T-cell (primary cell): ENCODE measurements at regions not wholly inside any gene's neighbourhood (a gene's known extent, or its start where the extent isn't known, plus 50 kb on each side); places are given as distances from the start of the nearest gene placed in this dataset.

ENCODE experiments used
- ATAC-seq, 4 experiments: fragments of 200-7000 bp in 3 of 4; fragments of 150-1000 bp in 1 of 4; cut with Tn5 transposase; replicated peaks in 1 of 4; 1 replicate in 3 of 4; 2 replicates in 1 of 4; pipeline ENCODE4 v1.10.0; 2021; ENCODE audit warnings: moderate library complexity in 3 of 4, mild to moderate bottlenecking in 2 of 4, moderate number of reproducible peaks in 1 of 4
- CTCF ChIA-PET, 2 donors: fragments of 300-600 bp; sonication (Branson Sonifier 250); formaldehyde crosslinking; loops; one replicate each; lab custom pipeline; 2022; ENCODE audit warnings: antibody characterized with exemption in 2 of 2; lab: Charles Lee
- POLR2A ChIA-PET, 2 donors: fragments of 300-600 bp; sonication (Branson Sonifier 250); formaldehyde crosslinking; loops; one replicate each; lab custom pipeline; 2022; ENCODE audit warnings: antibody characterized with exemption in 2 of 2; lab: Charles Lee
- DNase-seq, 35 experiments: peaks; one replicate each; pipeline versions ENCODE4 v3.0.0 to v3.0.0-alpha.2; 2013 to 2023
- H3K27ac ChIP-seq: one replicate; pipeline ENCODE4 v1.5.1; 2013; ENCODE audit warnings: low read length
- H3K27me3 ChIP-seq, 2 experiments: replicated peaks in 1 of 2; 1 replicate in 1 of 2; 2 replicates in 1 of 2; pipeline versions ENCODE4 v1.6.1 to v1.7.0; 2013; ENCODE audit warnings: low read length in 1 of 2, mixed read lengths in 1 of 2; ENCODE audit not compliant: control insufficient read depth in 2 of 2, insufficient read depth in 2 of 2; ENCODE audit errors: extremely low read depth in 1 of 2
- H3K36me3 ChIP-seq, 2 donors: 1 replicate in 1 of 2; 2 replicates in 1 of 2; pipeline versions ENCODE4 v1.6.1 to v1.7.0; 2013; ENCODE audit warnings: low read length in 1 of 2; ENCODE audit not compliant: control insufficient read depth in 2 of 2, insufficient read depth in 1 of 2; ENCODE audit errors: extremely low read depth in 1 of 2
- H3K4me1 ChIP-seq, 2 experiments: 1 replicate in 1 of 2; 2 replicates in 1 of 2; pipeline versions ENCODE4 v1.6.1 to v1.7.0; 2013; ENCODE audit warnings: low read length in 2 of 2, mixed read lengths in 1 of 2; ENCODE audit not compliant: insufficient read depth in 2 of 2, control insufficient read depth in 1 of 2; ENCODE audit errors: extremely low read depth in 1 of 2
- H3K4me3 ChIP-seq, 2 donors: 1 replicate in 1 of 2; 2 replicates in 1 of 2; pipeline versions ENCODE4 v1.5.1 to v1.7.0; 2013; ENCODE audit warnings: mild to moderate bottlenecking in 2 of 2, low read length in 1 of 2, moderate library complexity in 1 of 2; ENCODE audit not compliant: control insufficient read depth in 1 of 2; ENCODE audit errors: extremely low read depth in 1 of 2
- H3K9me3 ChIP-seq: 2 replicates; pipeline ENCODE4 v1.7.0; 2013
- H3K27ac Mint-ChIP-seq, 2 donors: one replicate each; pipeline ENCODE4 v1.8.0; 2020 to 2021; ENCODE audit warnings: mild to moderate bottlenecking in 2 of 2, mixed read lengths in 2 of 2
- H3K27me3 Mint-ChIP-seq, 2 donors: one replicate each; pipeline ENCODE4 v1.8.0; 2021 to 2022; ENCODE audit warnings: mixed read lengths in 2 of 2
- H3K36me3 Mint-ChIP-seq: one replicate; pipeline ENCODE4 v1.8.0; 2021; ENCODE audit warnings: mixed read lengths
- H3K4me1 Mint-ChIP-seq, 3 donors: one replicate each; pipeline ENCODE4 v1.8.0; 2020 to 2022; ENCODE audit warnings: mixed read lengths in 3 of 3, mild to moderate bottlenecking in 1 of 3
- H3K4me3 Mint-ChIP-seq, 3 donors: one replicate each; pipeline ENCODE4 v1.8.0; 2020 to 2022; ENCODE audit warnings: mild to moderate bottlenecking in 3 of 3, mixed read lengths in 3 of 3, moderate library complexity in 3 of 3
- H3K9me3 Mint-ChIP-seq, 3 donors: one replicate each; pipeline ENCODE4 v1.8.0; 2020 to 2022; ENCODE audit warnings: mixed read lengths in 3 of 3
- WGBS: methylation state at CpG from one replicate; pipeline ENCODE4 v1.1.5; 2013; ENCODE audit warnings: missing lambda C conversion rate; ENCODE audit not compliant: insufficient coverage; 5-methylcytosine and 5-hydroxymethylcytosine counted together

- ATAC-seq = no peak
- ChIA-PET CTCF (no interaction called here), POLR2A (no interaction called here)
- H3K4me1 ChIP-seq = no peaks in the 10 kb centered on the region
- peaks cover 0 to 12% of the 10 kb centered on the region in 2 experiments for H3K27me3 ChIP-seq
- Mint-ChIP-seq H3K4me3 (no peak overlapping the region), H3K36me3 (no peaks in the 10 kb centered on the region), H3K4me1 (no peaks in the 10 kb centered on the region), H3K9me3 (no peaks in the 10 kb centered on the region), H3K27ac (no peak overlapping the region), H3K27me3 (peaks cover 12 to 29% of the 10 kb centered on the region in 2 donors)
- no peaks in the 10 kb centered on the region for H3K36me3 ChIP-seq
- H3K4me3 ChIP-seq = no peak overlapping the region
- no peak overlapping the region for H3K27ac ChIP-seq
- DNase-seq = no peak
- H3K9me3 ChIP-seq = no peaks in the 10 kb centered on the region
- WGBS = 53% methylated on average over 4 of the region's 4 CpGs
These were observed 57.1 kb upstream of the PKDCC start for GRCh38 chr2:41990688-41991087.

GRCh38 chr2:41992056-41992642, 55.7 kb upstream of the PKDCC start:
- H3K9me3 ChIP-seq = no peaks in the 10 kb centered on the region
- no peaks in the 10 kb centered on the region for H3K36me3 ChIP-seq
- ATAC-seq = no peak
- Mint-ChIP-seq H3K4me1 (no peaks in the 10 kb centered on the region), H3K9me3 (no peaks in the 10 kb centered on the region), H3K27ac (no peak overlapping the region), H3K4me3 (no peak overlapping the region), H3K27me3 (peaks cover 15 to 26% of the 10 kb centered on the region in 2 donors), H3K36me3 (no peaks in the 10 kb centered on the region)
- no peaks in the 10 kb centered on the region for H3K4me1 ChIP-seq
- POLR2A ChIA-PET = no interaction called here
- no peak for DNase-seq
- H3K4me3 ChIP-seq = no peak overlapping the region
- WGBS = no CpG with 5 or more reads among the region's 1 CpG
- CTCF ChIA-PET = no interaction called here
- H3K27ac ChIP-seq = no peak overlapping the region
- H3K27me3 ChIP-seq = peaks cover 0 to 14% of the 10 kb centered on the region in 2 experiments

DNA sequence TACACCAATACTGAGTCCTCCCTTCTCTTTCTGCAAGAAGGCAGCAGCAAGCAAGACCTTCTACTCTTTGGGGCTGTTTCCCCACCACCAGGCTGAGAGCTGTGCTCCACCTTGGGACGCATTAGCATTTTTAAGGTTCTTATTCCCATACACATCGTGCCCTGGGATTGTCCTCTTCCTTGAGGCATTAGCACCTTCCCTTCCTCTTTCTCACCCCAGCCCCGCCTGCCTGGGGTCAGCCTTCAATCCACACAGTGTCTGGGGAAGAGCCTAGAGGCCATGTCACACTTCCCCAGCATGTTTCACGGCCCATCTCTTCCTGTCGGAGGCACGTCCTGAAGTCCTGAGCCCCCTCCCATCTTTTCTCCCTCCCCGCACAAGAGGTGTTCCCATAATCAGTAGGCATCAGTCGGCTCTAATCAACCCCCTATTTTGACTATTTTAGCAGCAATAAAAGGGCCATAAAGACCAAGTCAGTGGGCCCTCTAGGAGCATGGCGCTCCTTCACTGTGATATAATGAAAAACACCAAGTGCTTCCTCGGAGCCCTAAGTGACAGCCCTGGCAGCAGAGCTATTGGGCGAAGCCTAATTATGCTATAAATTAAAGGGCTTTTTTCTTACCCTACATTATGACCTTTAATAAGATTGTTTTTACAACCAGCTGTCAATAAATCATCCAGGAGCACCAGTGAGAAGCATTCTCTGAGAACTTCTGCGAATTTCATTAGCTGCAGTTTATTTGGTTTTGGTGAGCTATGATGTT, 55.0 kb upstream of the PKDCC start:
- 72% methylated on average over 5 of the region's 12 CpGs for WGBS
- CTCF ChIA-PET = no interaction called here
- no peak for ATAC-seq

GRCh38 chr2:41993435-41993925, 54.3 kb upstream of the PKDCC start:
- H3K27me3 Mint-ChIP-seq = peaks cover 20 to 25% of the 10 kb centered on the region in 2 donors

More for the DNA sequence above, 55.0 kb upstream of the PKDCC start:
- H3K27me3 Mint-ChIP-seq = peaks cover 20 to 21% of the 10 kb centered on the region in 2 donors
- H3K27ac Mint-ChIP-seq = no peak overlapping the region
- H3K9me3 ChIP-seq = no peaks in the 10 kb centered on the region
- H3K4me1 ChIP-seq = no peaks in the 10 kb centered on the region
- H3K4me3 ChIP-seq = no peak overlapping the region
- POLR2A ChIA-PET = no interaction called here
- H3K27ac ChIP-seq = no peak overlapping the region
- no peak overlapping the region for H3K4me3 Mint-ChIP-seq
- no peaks in the 10 kb centered on the region for H3K9me3 Mint-ChIP-seq
- H3K27me3 ChIP-seq = peaks cover 0 to 16% of the 10 kb centered on the region in 2 experiments
- no peaks in the 10 kb centered on the region for H3K4me1 Mint-ChIP-seq
- H3K36me3 ChIP-seq = no peaks in the 10 kb centered on the region
- H3K36me3 Mint-ChIP-seq = no peaks in the 10 kb centered on the region
- DNase-seq = no peak

GRCh38 chr2:41994233-41994637, 53.6 kb upstream of the PKDCC start:
- no peak overlapping the region for H3K27ac Mint-ChIP-seq
- peaks cover 16 to 21% of the 10 kb centered on the region in 2 donors for H3K27me3 Mint-ChIP-seq
- H3K36me3 ChIP-seq = no peaks in the 10 kb centered on the region
- H3K4me1 Mint-ChIP-seq = no peaks in the 10 kb centered on the region
- DNase-seq = no peak
- no peaks in the 10 kb centered on the region for H3K9me3 Mint-ChIP-seq
- ChIA-PET POLR2A (no interaction called here), CTCF (no interaction called here)
- H3K4me3 ChIP-seq = no peak overlapping the region
- no peak overlapping the region for H3K27ac ChIP-seq
- no peaks in the 10 kb centered on the region for H3K36me3 Mint-ChIP-seq
- no peaks in the 10 kb centered on the region for H3K9me3 ChIP-seq
- no peaks in the 10 kb centered on the region for H3K4me1 ChIP-seq
- WGBS = 93% methylated on average over 3 of the region's 5 CpGs
- H3K4me3 Mint-ChIP-seq = no peak overlapping the region
- ATAC-seq = no peak
- peaks cover 0 to 13% of the 10 kb centered on the region in 2 experiments for H3K27me3 ChIP-seq

More at GRCh38 chr2:41993435-41993925, 54.3 kb upstream of the PKDCC start:
- Histone ChIP-seq H3K4me1 (no peaks in the 10 kb centered on the region), H3K4me3 (no peak overlapping the region), H3K27ac (no peak overlapping the region), H3K9me3 (no peaks in the 10 kb centered on the region), H3K27me3 (peaks cover 0 to 16% of the 10 kb centered on the region in 2 experiments), H3K36me3 (no peaks in the 10 kb centered on the region)
- 72% methylated on average over 5 of the region's 5 CpGs for WGBS
- H3K4me3 Mint-ChIP-seq = no peak overlapping the region
- no peak for ATAC-seq
- ChIA-PET POLR2A (no interaction called here), CTCF (no interaction called here)
- H3K9me3 Mint-ChIP-seq = no peaks in the 10 kb centered on the region
- H3K4me1 Mint-ChIP-seq = no peaks in the 10 kb centered on the region
- no peak for DNase-seq
- no peak overlapping the region for H3K27ac Mint-ChIP-seq
- no peaks in the 10 kb centered on the region for H3K36me3 Mint-ChIP-seq

DNA sequence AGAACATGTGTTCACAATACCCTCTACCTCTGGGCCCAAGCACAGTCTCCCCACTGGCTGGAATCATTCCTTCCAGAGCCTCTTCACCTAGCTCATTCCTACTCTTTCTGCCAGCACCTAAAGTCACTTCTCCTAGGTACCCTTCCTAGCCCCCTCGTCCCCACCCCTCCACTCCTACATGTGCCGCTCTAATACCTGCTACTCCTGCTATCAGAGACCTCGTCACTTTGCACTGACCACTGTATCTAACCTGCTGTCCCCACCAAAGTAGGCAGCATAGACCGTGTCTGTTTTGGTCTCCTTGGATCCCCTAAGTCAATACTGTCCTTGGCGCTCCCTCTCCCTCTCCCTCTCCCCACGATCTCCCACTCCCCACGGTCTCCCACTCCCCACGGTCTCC, 53.2 kb upstream of the PKDCC start:
- H3K4me3 ChIP-seq = no peak overlapping the region
- Mint-ChIP-seq H3K9me3 (no peaks in the 10 kb centered on the region), H3K36me3 (no peaks in the 10 kb centered on the region), H3K27me3 (peaks cover 13 to 17% of the 10 kb centered on the region in 2 donors), H3K27ac (no peak overlapping the region), H3K4me3 (no peak overlapping the region), H3K4me1 (no peaks in the 10 kb centered on the region)
- no peak overlapping the region for H3K27ac ChIP-seq
- no peak for ATAC-seq
- H3K4me1 ChIP-seq = no peaks in the 10 kb centered on the region
- peaks cover 0 to 12% of the 10 kb centered on the region in 2 experiments for H3K27me3 ChIP-seq
- ChIA-PET CTCF (no interaction called here), POLR2A (no interaction called here)
- H3K36me3 ChIP-seq = no peaks in the 10 kb centered on the region
- 82% methylated on average over 7 of the region's 8 CpGs for WGBS
- no peak for DNase-seq
- no peaks in the 10 kb centered on the region for H3K9me3 ChIP-seq
